Caco-2 (cell line): ENCODE measurements at regions not wholly inside any gene's neighbourhood (a gene's known extent, or its start where the extent isn't known, plus 50 kb on each side); places are given as distances from the start of the nearest gene placed in this dataset.

Experiments
- BruUV-seq: library from RNA; stranded (reverse); fragments of 400-500 nt; replicated peaks from 2 replicates; lab custom pipeline; 2021; lab: Mats Ljungman, UMichigan
- CTCF ChIA-PET: fragments of 300-600 bp; sonication (Branson Sonifier 250); formaldehyde crosslinking; loops from one replicate; lab custom pipeline; 2022; ENCODE audit warnings: antibody characterized with exemption; lab: Charles Lee
- POLR2A ChIA-PET: fragments of 300-600 bp; sonication (Branson Sonifier 250); formaldehyde crosslinking; loops from one replicate; lab custom pipeline; 2022; ENCODE audit warnings: antibody characterized with exemption; lab: Charles Lee
- DNase-seq, 2 experiments: peaks; one replicate each; pipeline versions ENCODE4 v3.0.0 to v3.0.0-alpha.2; 2020 to 2022
- H3K27me3 ChIP-seq: replicated peaks from 2 replicates; pipeline ENCODE4 v1.6.0; 2011; ENCODE audit warnings: low read length; ENCODE audit not compliant: control insufficient read depth, insufficient read depth
- H3K36me3 ChIP-seq: 2 replicates; pipeline ENCODE4 v1.5.1; 2011; ENCODE audit warnings: low read length; ENCODE audit not compliant: control insufficient read depth, insufficient read depth
- H3K4me1 ChIP-seq: fragments of 250-450 bp; sonication (Bioruptor Pico); 2 replicates; pipeline ENCODE4 v1.5.1; 2020; ENCODE audit warnings: mild to moderate bottlenecking
- H3K4me3 ChIP-seq: 2 replicates; pipeline ENCODE4 v1.5.1; 2011; ENCODE audit warnings: low read depth, mild to moderate bottlenecking, control low read depth, low read length
- H3K9me3 ChIP-seq: fragments of 250-450 bp; sonication (Bioruptor Pico); 2 replicates; pipeline ENCODE4 v1.5.1; 2020; ENCODE audit warnings: mild to moderate bottlenecking, moderate library complexity
- H3K27ac Mint-ChIP-seq: one replicate; pipeline ENCODE4 v1.8.0; 2022; ENCODE audit warnings: mixed read lengths; ENCODE audit not compliant: unreplicated experiment
- H3K27me3 Mint-ChIP-seq: one replicate; pipeline ENCODE4 v1.8.0; 2022; ENCODE audit warnings: mixed read lengths; ENCODE audit not compliant: insufficient read depth, unreplicated experiment
- H3K36me3 Mint-ChIP-seq: one replicate; pipeline ENCODE4 v1.8.0; 2022; ENCODE audit warnings: mild to moderate bottlenecking, mixed read lengths; ENCODE audit not compliant: insufficient read depth, unreplicated experiment
- H3K4me1 Mint-ChIP-seq: one replicate; pipeline ENCODE4 v1.8.0; 2022; ENCODE audit warnings: low read depth, mixed read lengths; ENCODE audit not compliant: unreplicated experiment
- H3K4me3 Mint-ChIP-seq: one replicate; pipeline ENCODE4 v1.8.0; 2022; ENCODE audit warnings: mild to moderate bottlenecking, moderate library complexity, mixed read lengths; ENCODE audit not compliant: unreplicated experiment
- H3K9me3 Mint-ChIP-seq: one replicate; pipeline ENCODE4 v1.8.0; 2022; ENCODE audit warnings: mixed read lengths; ENCODE audit not compliant: unreplicated experiment
- intact Hi-C: fragments of 100-400 bp; cut with micrococcal nuclease; formaldehyde crosslinking; loops from one replicate; pipeline ENCODE4 v1.10.0; 2022; ENCODE audit not compliant: unreplicated experiment
- TF ChIP-seq, protein P1 (sequence below), 2 experiments: fragments of 200-600 bp in 1 of 2; IDR thresholded peaks; 1 replicate in 1 of 2; 2 replicates in 1 of 2; pipeline versions ENCODE4 v1.5.1 to v1.8.0; 2011 to 2022; ENCODE audit warnings: antibody characterized with exemption in 1 of 2, control low read depth in 1 of 2, inconsistent platforms in 1 of 2, low read depth in 1 of 2, low read length in 1 of 2, mild to moderate bottlenecking in 1 of 2, moderate library complexity in 1 of 2; ENCODE audit not compliant: insufficient read depth in 1 of 2, severe bottlenecking in 1 of 2, unreplicated experiment in 1 of 2

DNA sequence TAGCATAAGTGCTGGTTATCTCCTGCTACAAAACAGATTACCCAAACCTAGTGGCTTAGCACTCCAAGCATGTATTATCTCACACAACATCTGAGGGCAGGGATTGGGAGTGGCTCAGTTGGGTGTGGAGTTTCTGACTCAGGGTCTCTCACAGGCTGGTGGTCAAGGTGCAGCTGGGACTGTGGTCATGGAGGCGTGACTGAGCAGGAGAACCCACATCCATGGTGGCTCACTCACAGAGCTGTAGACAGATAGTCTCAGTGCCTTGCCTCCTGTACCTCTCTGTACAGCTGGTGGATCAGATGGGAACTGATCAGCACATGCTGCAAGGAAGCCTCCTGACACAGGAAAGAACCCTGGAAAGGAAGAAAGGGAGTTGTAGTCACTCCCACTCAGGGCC, 83.1 kb upstream of the CST7 start:
- Histone ChIP-seq H3K36me3 (no peaks in the 10 kb centered on the region), H3K9me3 (peaks cover 18% of the 10 kb centered on the region), H3K4me3 (no peak overlapping the region), H3K4me1 (no peaks in the 10 kb centered on the region), H3K27me3 (no peaks in the 10 kb centered on the region)
- Mint-ChIP-seq H3K4me1 (no peaks in the 10 kb centered on the region), H3K27ac (no peak overlapping the region), H3K27me3 (peaks cover 6% of the 10 kb centered on the region), H3K9me3 (peaks cover 11% of the 10 kb centered on the region), H3K36me3 (no peaks in the 10 kb centered on the region), H3K4me3 (no peak overlapping the region)
- no peak for DNase-seq
- BruUV-seq = no TSS peak
- TF ChIP-seq, protein P1, sequence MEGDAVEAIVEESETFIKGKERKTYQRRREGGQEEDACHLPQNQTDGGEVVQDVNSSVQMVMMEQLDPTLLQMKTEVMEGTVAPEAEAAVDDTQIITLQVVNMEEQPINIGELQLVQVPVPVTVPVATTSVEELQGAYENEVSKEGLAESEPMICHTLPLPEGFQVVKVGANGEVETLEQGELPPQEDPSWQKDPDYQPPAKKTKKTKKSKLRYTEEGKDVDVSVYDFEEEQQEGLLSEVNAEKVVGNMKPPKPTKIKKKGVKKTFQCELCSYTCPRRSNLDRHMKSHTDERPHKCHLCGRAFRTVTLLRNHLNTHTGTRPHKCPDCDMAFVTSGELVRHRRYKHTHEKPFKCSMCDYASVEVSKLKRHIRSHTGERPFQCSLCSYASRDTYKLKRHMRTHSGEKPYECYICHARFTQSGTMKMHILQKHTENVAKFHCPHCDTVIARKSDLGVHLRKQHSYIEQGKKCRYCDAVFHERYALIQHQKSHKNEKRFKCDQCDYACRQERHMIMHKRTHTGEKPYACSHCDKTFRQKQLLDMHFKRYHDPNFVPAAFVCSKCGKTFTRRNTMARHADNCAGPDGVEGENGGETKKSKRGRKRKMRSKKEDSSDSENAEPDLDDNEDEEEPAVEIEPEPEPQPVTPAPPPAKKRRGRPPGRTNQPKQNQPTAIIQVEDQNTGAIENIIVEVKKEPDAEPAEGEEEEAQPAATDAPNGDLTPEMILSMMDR (IDR thresholded peaks at IDR 0.05; ENCODE audit: insufficient read depth in 1 of 2, low read depth in 1 of 2, low read length in 1 of 2, severe bottlenecking in 1 of 2, unreplicated experiment in 1 of 2) = no peak
- ChIA-PET CTCF (no interaction called here), POLR2A (no interaction called here)
- intact Hi-C loops = no loop called here

DNA sequence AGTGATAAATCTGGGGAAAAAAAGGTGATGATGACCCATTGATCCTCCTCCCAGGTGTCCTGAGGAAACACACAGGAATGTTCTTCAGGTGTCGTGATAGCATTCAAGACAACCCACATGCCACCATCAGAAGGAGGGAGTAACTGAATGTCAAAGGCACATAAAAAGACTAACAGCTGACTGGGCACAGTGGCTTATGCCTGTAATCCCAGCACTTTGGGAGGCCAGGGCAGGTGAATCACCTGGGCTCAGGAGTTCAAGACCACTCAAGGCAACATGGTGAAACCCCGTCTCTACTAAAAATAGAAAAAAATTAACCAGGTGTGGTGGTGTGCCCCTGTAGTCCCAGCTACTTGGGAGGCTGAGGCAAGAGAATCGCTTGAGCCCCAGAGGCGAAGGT, 82.3 kb upstream of the CST7 start:
- CTCF ChIA-PET = no interaction called here

DNA sequence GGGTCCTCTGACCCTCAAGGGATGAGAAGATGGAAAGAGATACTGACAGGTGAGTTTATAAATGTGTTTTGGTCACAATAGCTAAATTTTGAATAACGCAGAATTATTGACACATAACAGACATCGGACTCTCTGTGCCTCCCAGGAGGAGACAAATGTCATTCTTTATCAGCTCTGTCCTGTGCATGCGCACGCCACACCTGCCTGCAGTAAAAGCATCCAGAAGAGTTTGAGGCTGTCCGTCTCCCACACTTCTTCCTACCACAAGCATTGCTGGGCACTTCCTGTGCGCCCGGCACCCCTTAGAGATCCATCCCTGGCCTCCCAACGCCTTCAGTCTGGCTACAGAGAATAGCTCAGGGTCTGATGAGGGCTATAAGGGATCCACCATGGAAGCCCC, 81.5 kb upstream of the CST7 start:
- H3K9me3 Mint-ChIP-seq = peaks cover 11% of the 10 kb centered on the region
- H3K9me3 ChIP-seq = peaks cover 18% of the 10 kb centered on the region
- H3K27me3 ChIP-seq = no peaks in the 10 kb centered on the region
- no peak overlapping the region for H3K27ac Mint-ChIP-seq
- no peak overlapping the region for H3K4me3 ChIP-seq
- H3K4me1 Mint-ChIP-seq = no peaks in the 10 kb centered on the region
- DNase-seq = no peak
- intact Hi-C loops = no loop called here
- H3K36me3 Mint-ChIP-seq = no peaks in the 10 kb centered on the region
- CTCF ChIA-PET = no interaction called here
- no TSS peak for BruUV-seq
- no peaks in the 10 kb centered on the region for H3K4me1 ChIP-seq
- no peak overlapping the region for H3K4me3 Mint-ChIP-seq
- H3K36me3 ChIP-seq = no peaks in the 10 kb centered on the region
- peaks cover 6% of the 10 kb centered on the region for H3K27me3 Mint-ChIP-seq
- TF ChIP-seq, protein P1 (IDR thresholded peaks at IDR 0.05; ENCODE audit: insufficient read depth in 1 of 2, low read depth in 1 of 2, low read length in 1 of 2, severe bottlenecking in 1 of 2, unreplicated experiment in 1 of 2) = no peak
- POLR2A ChIA-PET = interaction anchor here (0.6 kb wide), 1 partner anchor 9 kb away, joined by 3 read pairs; no protein-coding TSS in a partner anchor

More for the DNA sequence above, 82.3 kb upstream of the CST7 start:
- POLR2A ChIA-PET = no interaction called here
- no peak overlapping the region for H3K27ac Mint-ChIP-seq
- H3K4me3 Mint-ChIP-seq = no peak overlapping the region
- Histone ChIP-seq H3K36me3 (no peaks in the 10 kb centered on the region), H3K27me3 (no peaks in the 10 kb centered on the region), H3K4me1 (no peaks in the 10 kb centered on the region), H3K4me3 (no peak overlapping the region), H3K9me3 (peaks cover 18% of the 10 kb centered on the region)
- no peaks in the 10 kb centered on the region for H3K36me3 Mint-ChIP-seq
- TF ChIP-seq, protein P1 (IDR thresholded peaks at IDR 0.05; ENCODE audit: insufficient read depth in 1 of 2, low read depth in 1 of 2, low read length in 1 of 2, severe bottlenecking in 1 of 2, unreplicated experiment in 1 of 2) = no peak
- H3K4me1 Mint-ChIP-seq = no peaks in the 10 kb centered on the region
- intact Hi-C loops = no loop called here
- BruUV-seq = no TSS peak
- peaks cover 11% of the 10 kb centered on the region for H3K9me3 Mint-ChIP-seq
- no peak for DNase-seq
- H3K27me3 Mint-ChIP-seq = peaks cover 6% of the 10 kb centered on the region
